Colonic mucosa (tissue), 4 donors: ENCODE measurements at regions not wholly inside any gene's neighbourhood (a gene's known extent, or its start where the extent isn't known, plus 50 kb on each side); places are given as distances from the start of the nearest gene placed in this dataset.
"Not testable (repeated sequence)": the region's sequence is repeated elsewhere in the genome, so short reads cannot be mapped to it uniquely, and the experiment has no call there.

Source experiments
- DNase-seq: peaks from one replicate; pipeline ENCODE4 v3.0.0-alpha.2; 2020
- H3K27ac ChIP-seq: fragments of 200-600 bp; one replicate; pipeline ENCODE4 v1.8.0; 2021
- H3K27me3 ChIP-seq: fragments of 200-600 bp; one replicate; pipeline ENCODE4 v1.8.0; 2021
- H3K36me3 ChIP-seq: fragments of 200-600 bp; one replicate; pipeline ENCODE4 v1.8.0; 2021
- H3K4me1 ChIP-seq: fragments of 200-600 bp; one replicate; pipeline ENCODE4 v1.8.0; 2021; ENCODE audit warnings: mild to moderate bottlenecking
- H3K4me3 ChIP-seq: fragments of 200-600 bp; one replicate; pipeline ENCODE4 v1.8.0; 2021
- H3K9ac ChIP-seq, 2 donors: one replicate each; pipeline ENCODE4 v1.7.0; 2013; ENCODE audit warnings: control low read depth in 2 of 2, low read depth in 2 of 2, low read length in 2 of 2
- H3K9me3 ChIP-seq: fragments of 200-600 bp; one replicate; pipeline ENCODE4 v1.8.0; 2021
- intact Hi-C: fragments of 100-400 bp; cut with DNase I; formaldehyde crosslinking; loops from one replicate; pipeline ENCODE4 v1.14.1; 2022
- TF ChIP-seq, protein P1 (sequence below): fragments of 200-600 bp; IDR thresholded peaks from one replicate; pipeline ENCODE4 v1.8.0; 2022; ENCODE audit warnings: antibody characterized with exemption, mild to moderate bottlenecking
- donor health status: healthy.
- donor health status: DM: no; HTN: no; CAD: no.
- donor health status: DM: no; HTN: no; CAD: no.

GRCh38 chr7:41401833-41402232 is 301.1 kb downstream of the INHBA start:
- Histone ChIP-seq H3K4me1 (no peaks in the 10 kb centered on the region), H3K9ac (no peak overlapping the region), H3K27me3 (no peaks in the 10 kb centered on the region), H3K36me3 (no peaks in the 10 kb centered on the region), H3K4me3 (no peak overlapping the region), H3K9me3 (no peaks in the 10 kb centered on the region), H3K27ac (no peak overlapping the region)
- intact Hi-C loops: no loop called here
- DNase-seq: no peak
- TF ChIP-seq, protein P1, sequence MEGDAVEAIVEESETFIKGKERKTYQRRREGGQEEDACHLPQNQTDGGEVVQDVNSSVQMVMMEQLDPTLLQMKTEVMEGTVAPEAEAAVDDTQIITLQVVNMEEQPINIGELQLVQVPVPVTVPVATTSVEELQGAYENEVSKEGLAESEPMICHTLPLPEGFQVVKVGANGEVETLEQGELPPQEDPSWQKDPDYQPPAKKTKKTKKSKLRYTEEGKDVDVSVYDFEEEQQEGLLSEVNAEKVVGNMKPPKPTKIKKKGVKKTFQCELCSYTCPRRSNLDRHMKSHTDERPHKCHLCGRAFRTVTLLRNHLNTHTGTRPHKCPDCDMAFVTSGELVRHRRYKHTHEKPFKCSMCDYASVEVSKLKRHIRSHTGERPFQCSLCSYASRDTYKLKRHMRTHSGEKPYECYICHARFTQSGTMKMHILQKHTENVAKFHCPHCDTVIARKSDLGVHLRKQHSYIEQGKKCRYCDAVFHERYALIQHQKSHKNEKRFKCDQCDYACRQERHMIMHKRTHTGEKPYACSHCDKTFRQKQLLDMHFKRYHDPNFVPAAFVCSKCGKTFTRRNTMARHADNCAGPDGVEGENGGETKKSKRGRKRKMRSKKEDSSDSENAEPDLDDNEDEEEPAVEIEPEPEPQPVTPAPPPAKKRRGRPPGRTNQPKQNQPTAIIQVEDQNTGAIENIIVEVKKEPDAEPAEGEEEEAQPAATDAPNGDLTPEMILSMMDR: no peak

DNA sequence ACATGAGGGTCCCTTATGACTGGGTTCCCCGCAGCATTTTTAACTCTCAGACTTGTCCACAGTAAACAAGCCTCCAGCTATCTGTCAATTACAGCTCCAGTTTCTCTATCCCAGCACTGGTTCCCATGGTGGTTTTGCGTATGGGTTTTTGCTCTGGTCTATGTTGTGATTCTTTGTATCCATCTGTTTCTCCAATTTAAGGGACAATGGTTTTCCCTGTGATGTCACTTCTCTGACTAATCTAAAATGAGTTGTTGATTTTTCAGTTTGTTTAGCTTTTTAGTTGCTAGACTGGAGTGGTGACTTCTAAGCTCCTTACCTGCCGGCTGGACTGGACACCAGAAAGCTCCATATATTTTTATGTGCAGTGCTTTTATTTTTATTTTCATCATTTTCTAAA is 303.7 kb downstream of the INHBA start:
- no peak overlapping the region for H3K9ac ChIP-seq
- H3K36me3 ChIP-seq: no peaks in the 10 kb centered on the region
- no peak overlapping the region for H3K27ac ChIP-seq
- no peak for DNase-seq
- H3K9me3 ChIP-seq: no peaks in the 10 kb centered on the region
- no peaks in the 10 kb centered on the region for H3K4me1 ChIP-seq
- no peak overlapping the region for H3K4me3 ChIP-seq
- intact Hi-C loops: no loop called here
- no peaks in the 10 kb centered on the region for H3K27me3 ChIP-seq
- TF ChIP-seq, protein P1: no peak

GRCh38 chr7:41391818-41392217 is 311.1 kb downstream of the INHBA start:
- no peaks in the 10 kb centered on the region for H3K9me3 ChIP-seq
- TF ChIP-seq, protein P1: no peak
- intact Hi-C loops: no loop called here
- no peaks in the 10 kb centered on the region for H3K27me3 ChIP-seq
- H3K36me3 ChIP-seq: no peaks in the 10 kb centered on the region
- no peaks in the 10 kb centered on the region for H3K4me1 ChIP-seq
- no peak overlapping the region for H3K4me3 ChIP-seq
- no peak overlapping the region for H3K9ac ChIP-seq
- no peak for DNase-seq
- H3K27ac ChIP-seq: no peak overlapping the region

- H3K36me3 ChIP-seq, H3K27ac ChIP-seq, H3K27me3 ChIP-seq, H3K4me3 ChIP-seq, H3K4me1 ChIP-seq, intact Hi-C loops, H3K9me3 ChIP-seq, H3K9ac ChIP-seq, DNase-seq: not testable (repeated sequence)
Observed at GRCh38 chr7:41388933-41389332, 314.0 kb downstream of the INHBA start.

DNA sequence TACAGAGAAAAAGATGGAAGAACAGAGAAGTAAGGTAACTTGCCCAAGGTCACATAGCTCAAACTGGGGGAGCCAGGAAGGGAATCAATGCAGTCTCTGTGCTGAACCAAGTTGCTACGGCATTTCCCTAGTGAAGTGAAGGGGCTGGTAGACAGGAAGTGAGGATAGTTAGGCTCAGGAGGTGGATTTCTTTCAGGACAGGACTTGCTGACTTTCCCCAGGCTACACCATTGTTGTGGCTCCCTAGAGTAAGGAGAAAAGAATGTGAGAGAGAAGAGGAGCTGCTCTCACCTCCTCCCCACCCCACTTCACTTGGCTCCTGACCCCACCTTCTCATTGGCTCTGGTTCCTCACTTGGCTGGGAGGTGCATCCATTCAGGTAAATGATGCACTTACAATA is 316.9 kb downstream of the INHBA start:
- Histone ChIP-seq H3K4me3 (no peak overlapping the region), H3K27ac (no peak overlapping the region)
- intact Hi-C loops: no loop called here

DNA sequence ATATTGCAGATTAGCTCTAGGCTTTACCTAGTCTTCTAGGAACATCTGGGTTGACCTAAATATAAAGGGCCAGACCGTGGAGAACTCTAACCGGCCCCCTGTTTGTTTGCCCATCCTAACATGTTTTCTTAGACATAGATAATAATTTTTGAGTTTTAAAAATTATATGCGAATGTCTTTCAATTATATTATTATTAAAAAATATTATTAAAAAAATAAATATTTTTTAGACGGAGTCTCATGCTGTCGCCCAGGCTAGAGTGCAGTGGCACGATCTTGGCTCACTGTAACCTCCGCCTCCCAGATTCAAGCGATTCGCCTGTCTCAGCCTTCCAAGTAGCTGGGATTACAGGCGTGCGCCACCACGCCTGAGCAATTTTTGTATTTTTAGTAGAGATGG is 318.5 kb downstream of the INHBA start:
- Histone ChIP-seq H3K27ac (no peak overlapping the region), H3K4me1 (no peaks in the 10 kb centered on the region), H3K9ac (no peak overlapping the region), H3K9me3 (no peaks in the 10 kb centered on the region), H3K4me3 (no peak overlapping the region), H3K27me3 (no peaks in the 10 kb centered on the region), H3K36me3 (no peaks in the 10 kb centered on the region)
- intact Hi-C loops: no loop called here
- TF ChIP-seq, protein P1: no peak
- no peak for DNase-seq

More for the DNA sequence above, 316.9 kb downstream of the INHBA start:
- Histone ChIP-seq H3K27me3 (no peaks in the 10 kb centered on the region), H3K9ac (no peak overlapping the region), H3K36me3 (no peaks in the 10 kb centered on the region), H3K9me3 (no peaks in the 10 kb centered on the region), H3K4me1 (no peaks in the 10 kb centered on the region)
- TF ChIP-seq, protein P1: no peak
- no peak for DNase-seq
